DMS153 treated with DMSO at 0.1 percent for 48 hours (cell line): ENCODE measurements at regions not wholly inside any gene's neighbourhood (a gene's known extent, or its start where the extent isn't known, plus 50 kb on each side); places are given as distances from the start of the nearest gene placed in this dataset.
"Not testable (repeated sequence)": the region's sequence is repeated elsewhere in the genome, so short reads cannot be mapped to it uniquely, and the experiment has no call there.

Experiments
- DNase-seq: peaks from one replicate; lab custom pipeline; 2025; ENCODE audit not compliant: unreplicated experiment; lab: John Stamatoyannopoulos, UW

DNA sequence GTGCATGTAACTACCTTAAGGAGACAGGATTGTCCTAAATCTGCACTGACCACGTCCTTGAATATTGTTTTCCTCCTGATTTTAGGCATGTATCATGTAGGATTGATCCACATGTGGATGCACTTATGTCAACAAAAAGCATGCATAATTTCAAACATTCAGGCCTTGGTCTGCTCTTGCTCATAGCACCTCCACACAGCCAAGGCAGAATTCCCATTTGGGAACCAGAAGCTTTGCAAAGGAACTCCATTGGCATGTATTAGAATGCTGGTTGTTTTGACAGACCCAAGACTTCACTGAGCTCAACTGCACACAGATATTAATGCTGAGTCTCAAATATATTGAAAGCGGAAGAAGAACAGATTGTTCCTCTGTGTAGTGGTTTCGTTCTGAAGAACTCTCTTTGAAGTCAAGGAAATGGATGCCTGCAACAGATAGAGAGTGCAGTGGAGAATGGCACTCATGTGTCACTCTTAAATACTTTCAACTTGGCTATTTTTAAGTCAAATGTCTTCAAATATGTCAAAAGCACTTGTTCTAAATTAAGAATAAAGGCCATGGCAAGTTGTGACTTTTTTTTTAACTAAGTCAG lies 387.6 kb downstream of the LTN1 start:
- DNase-seq = no peak

DNA sequence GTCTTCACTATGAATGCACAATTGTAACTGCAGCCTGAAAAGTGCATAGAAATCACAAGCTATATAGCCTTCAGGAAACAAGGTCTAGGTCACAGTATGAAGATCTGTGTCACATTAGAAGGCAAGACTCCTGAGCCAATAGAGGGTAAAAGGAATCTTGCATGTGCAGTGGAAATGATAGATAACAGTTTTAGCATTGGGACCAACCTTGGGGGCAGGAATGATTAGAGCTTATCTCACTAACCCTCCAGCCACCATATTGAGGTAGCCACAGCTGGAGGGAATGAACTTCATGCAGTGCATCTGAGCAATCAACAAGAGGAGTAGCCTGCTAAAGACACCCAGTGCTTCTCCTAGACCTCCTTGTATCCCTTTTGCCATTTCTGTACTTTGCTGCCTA lies 390.1 kb downstream of the LTN1 start:
- DNase-seq = no peak

DNA sequence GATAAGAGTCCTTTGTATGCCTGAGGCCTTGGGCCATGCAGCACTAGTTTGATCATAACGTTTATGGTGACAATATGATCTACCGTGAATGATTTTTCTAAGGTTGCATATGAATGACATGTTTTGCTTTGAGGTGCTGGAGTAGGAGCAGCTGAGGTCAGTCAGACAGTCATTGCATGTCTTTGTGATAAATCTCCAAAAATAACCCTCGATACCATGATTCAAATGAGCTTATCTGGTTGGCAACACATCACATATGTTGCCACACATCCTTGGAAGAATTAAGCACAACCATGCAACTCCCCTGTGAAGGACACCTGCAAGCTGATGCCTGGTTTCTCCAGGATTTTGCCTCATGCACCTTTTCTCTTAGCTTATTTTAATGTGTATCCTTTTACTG lies 394.5 kb downstream of the LTN1 start:
- DNase-seq = no peak

DNA sequence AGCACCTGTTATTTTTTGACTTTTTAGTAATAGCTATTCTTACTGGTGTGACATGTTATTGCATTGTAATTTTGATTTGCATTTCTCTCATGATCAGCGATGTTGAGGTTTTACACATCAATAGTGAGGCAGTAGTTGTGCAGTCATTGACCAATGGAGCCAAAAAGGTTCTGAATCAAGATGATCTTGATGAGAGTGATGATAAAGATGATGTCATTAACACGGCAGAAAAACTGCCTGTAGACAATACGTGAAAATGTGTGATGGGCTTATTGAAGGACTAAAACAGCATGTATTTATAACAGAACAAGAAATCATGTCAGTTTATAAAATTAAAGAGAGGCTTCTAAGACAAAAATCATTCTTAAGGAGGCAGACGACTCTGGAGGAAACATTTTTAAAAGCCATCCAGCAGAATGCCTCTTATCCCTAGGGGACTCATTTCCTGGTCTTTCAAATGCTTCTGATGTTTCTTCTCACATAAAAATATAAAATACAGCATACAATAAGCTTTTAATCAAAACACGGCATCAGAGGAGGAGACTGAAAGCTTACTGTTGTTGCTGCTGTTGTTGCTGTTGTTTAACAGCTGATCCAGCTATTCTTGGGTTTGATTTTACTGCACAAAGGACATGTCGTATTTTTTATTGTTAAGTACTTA lies 400.3 kb downstream of the LTN1 start:
- no peak for DNase-seq

DNA sequence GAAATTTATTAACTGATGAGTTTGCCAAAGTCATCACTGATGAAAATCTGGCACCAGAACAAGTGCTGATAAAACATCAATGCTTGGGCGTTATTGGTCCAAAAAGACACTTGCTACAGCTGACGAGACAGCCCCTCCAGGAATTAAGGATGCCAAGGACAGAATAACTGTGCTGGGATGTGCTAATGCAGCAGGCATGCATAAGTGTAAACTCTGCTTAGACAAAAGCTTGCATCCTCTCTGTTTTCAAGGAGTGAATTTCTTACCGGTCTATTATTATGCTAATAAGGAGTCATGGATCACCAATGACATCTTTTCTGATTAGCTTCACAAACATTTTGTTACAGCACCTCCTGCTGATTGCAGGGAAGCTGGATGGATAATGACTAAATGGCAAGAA lies 402.0 kb downstream of the LTN1 start:
- DNase-seq = no peak

DNA sequence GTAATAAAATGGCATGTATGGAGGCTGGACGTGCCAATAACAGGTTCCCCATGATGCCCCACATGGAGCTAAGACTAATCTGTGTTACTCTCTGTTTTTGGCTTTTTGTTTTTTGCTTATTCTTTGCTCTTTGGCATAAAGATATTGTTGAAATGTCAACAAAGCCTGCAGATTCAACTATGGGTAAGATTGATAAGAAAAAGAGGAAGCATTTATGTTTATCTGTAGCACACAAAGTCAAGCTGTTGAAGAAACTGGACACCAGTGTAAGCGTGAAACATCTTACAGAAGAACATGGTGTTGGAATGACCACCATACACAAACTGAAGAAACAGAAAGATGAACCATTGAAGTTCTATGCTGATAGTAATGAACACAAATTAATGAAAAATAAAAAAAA lies 402.7 kb downstream of the LTN1 start:
- no peak for DNase-seq

DNA sequence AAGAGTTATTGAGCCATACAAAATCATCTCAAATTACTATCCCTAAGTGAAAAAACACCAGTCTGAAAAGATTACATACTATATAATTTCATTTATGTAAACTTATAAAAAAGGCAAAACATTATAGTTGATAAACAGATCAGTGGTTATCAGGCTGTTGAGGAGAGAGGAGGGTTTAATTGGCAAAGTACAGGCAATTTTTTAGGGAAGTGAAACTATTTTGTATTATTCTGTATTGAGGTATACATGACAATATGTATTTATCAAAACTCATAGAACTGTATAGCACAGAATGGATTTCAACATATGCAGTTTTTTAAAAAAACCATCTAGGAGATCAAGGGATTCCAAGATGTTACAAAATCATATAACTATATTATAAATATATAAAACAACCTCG lies 403.7 kb downstream of the LTN1 start:
- no peak for DNase-seq

DNA sequence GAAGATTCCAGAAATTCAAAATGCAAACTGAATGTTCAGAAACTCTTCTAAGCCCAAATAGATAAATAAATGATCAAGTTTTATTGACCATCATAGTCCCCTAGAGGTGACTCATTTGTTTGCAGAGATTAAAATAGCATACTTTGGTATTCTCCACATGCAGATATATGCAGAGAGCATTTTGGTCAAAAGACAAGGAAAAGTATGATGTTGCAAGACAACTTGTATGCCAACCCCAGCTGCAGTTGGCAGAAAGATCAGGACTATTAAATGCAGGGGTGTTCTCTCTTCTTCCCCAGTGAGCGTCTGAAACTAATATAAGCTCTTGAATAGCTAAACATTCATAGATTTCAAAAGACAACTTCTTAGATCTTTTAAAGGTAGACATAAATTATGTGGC lies 404.9 kb downstream of the LTN1 start:
- DNase-seq = no peak

DNA sequence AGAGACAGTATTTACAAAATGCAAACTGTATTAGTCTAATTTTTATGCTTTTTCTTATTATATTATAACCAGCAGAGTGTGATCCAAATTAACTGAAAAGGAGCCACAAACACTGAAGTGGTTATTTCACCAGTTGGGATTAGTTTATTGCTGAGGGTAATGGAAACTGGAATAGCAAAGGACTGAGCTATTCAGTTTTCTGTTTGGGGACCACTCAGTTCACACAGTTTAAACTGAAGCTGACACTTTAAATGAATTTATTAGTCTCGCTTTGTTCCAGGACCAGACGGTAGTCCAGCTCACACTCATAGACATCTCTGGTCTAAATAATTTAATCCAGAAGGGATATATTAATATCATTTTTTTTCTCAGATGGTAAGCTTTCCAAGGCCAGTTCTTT lies 410.7 kb downstream of the LTN1 start:
- DNase-seq = no peak

DNA sequence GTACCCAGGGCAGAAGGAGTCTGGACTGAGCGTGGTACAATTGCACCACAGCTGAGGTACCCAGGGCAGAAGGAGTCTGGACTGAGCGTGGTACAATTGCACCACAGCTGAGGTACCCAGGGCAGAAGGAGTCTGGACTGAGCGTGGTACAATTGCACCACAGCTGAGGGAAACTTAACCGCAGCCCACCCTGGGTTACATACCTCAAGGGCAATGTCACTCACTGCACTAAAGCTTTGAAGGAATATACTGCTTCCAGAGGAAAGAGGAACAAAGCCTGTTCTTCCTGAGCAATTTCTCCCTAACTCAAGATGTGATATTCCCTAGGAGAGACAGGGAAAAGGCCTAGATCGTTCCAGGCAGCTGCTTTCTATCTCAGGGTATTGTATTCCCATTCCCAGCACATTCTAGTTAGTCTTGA lies 411.4 kb downstream of the LTN1 start:
- DNase-seq = not testable (repeated sequence)

DNA sequence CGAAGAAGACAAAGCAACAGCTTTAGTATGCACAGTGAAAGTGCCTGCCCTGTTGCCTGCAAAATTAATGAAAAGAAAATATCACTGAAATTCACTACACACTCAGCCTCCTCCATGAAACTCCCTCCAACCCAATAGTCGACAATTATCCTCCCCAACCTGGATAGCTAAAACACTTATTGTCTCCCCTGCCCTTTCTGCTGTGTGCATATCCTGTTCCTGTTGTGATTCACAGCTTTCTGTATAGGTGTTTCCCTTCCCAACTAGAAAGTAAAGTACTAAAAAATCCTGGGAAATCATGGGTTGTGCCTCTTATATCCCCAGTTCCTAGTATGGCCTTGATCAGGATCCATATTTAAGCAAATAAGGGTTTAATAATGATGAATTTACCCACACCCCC lies 412.1 kb downstream of the LTN1 start:
- DNase-seq = no peak

DNA sequence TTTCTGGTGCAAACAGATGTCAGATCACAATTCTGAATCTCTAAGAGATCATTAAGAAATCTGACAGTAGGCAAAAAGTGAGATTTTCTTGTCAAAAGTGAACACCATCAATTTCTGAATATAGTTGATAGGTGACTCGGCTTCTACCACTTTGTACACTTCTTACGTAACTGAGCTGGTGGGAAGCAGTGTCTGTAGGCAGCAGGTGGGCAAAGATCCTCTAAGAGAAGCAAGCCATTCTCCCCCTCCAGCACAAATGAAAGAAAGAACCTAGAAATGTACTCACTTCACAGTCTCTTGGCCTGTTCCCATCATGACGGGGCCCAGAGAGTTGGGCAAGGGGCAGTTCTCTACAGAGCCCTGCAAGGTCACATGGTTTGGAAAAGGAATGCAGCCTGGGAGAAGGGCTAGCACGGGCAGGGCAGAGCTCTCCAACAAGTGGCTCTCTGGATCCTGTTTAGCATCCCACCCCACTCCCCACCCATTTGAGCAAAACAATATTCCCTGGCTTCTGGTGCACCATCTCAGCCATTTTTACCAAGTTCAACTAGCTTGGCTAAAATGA lies 412.6 kb downstream of the LTN1 start:
- DNase-seq = no peak

DNA sequence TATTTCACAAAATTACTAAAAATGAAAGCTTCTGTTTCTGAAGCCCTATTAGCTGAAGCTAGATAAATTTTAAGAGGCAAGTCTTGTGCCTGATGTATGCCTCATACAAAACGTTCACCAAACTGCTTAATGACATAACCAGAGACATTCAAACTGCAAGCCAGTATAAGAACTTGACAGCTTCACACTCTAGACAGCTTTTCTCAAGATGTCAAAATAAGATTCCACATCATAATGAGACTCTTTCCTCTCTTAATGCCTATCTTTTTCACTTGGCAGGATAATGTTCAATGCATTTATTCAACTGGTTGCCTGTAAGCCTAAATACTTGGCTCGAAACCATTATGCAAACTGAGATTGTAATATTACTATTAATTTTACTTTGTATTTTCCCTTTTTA lies 424.0 kb downstream of the LTN1 start:
- DNase-seq = no peak

DNA sequence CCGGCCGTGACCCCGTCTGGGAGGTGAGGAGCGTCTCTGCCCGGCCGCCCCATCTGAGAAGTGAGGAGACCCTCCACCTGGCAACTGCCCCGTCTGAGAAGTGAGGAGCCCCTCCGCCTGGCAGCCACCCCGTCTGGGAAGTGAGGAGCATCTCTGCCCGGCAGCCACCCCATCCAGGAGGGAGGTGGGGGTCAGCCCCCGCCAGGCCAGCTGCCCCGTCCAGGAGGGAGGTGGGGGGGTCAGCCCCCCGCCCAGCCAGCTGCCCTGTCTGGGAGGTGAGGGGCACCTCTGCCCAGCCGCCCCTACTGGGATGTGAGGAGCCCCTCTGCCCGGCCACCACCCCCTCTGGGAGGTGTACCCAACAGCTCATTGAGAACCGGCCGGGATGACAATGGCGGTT lies 428.7 kb downstream of the LTN1 start:
- not testable (repeated sequence) for DNase-seq

DNA sequence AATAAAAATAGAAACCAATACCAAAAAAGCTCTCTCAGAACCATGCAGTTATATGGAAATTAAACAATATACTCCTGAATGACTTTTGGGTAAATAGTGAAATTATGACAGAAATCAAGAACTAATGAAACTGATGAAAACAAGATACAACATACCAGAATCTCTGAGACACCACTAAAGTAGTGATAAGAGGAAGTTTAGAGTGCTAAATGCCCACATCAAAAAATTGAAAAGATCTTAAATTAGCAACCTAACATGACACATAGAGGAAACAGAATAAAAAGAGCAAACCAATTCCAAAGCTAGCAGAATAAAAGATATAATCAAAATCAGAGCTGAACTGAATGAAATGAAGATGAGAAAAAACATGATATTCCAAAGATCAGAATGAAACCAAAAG lies 430.9 kb downstream of the LTN1 start:
- no peak for DNase-seq

DNA sequence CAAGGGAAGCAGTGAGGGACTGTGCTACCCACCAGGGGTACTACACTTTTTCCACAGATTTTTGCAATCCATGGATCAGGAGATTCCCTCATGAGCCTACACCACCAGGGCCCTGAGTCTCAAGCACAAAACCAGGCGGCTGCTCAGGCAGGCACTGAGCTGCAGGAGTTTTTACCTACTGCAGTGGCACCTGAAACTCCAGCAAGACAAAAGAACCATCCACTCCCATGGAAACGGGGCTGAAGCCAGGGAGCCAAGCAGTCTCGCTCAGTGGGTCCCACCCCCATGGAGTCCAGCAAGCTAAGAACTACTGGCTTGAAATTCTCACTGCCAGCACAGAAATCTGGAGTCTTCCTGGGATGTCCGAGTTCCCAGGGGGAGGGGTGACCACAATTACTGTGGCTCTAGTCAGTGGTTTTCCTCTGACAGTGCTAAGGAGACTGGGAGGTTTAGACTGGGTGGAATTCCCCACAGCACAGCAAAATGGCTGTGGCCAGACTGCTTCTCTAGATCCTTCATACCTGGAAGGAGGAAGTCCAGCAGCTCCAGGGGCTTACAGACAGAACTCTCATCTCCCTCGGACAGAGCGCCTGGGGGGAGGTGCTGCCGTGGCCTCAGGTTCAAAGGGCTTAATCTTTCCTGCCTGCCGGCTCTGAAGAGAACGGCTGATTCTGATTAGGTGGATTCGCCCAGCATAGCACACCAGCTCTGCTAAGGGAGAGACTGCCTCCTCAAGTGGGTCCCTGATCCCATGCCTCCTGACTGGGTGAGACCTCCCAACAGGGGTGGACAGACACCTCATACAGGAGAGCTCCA lies 437.8 kb downstream of the LTN1 start:
- no peak for DNase-seq

DNA sequence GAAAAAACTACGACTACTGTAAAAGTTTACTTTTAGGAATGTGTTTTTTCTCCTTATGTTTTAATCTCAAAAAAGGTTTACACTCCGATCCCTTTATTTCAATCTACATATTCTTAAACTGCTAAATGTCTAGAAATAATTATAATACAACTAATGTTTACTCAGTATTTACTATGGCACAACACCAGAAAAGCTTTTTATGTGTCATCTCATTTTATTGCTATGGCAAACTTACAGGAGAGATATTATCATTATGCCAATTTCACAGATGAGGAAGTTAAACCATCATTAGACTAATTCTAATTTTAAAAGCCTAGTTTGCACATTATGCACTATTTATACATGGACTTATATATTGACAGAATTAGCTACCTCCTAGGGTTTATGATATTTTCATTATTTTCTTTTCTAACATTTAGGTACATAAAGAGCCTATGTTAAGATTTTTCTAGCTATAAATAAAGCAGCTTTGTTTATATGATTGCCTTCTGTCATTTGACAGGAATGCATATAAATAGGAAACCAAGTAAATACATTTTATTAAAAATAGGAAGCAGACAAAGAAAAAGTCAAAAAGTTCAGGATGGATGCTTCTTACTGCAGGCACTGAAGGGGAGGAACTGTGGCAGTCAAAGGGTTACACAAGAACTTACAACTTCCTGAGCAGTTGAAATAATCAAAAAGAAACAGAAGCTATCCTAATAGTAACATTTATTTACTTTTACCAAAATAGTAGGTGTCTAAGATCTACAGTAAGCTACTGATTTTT lies 442.4 kb downstream of the LTN1 start:
- no peak for DNase-seq

DNA sequence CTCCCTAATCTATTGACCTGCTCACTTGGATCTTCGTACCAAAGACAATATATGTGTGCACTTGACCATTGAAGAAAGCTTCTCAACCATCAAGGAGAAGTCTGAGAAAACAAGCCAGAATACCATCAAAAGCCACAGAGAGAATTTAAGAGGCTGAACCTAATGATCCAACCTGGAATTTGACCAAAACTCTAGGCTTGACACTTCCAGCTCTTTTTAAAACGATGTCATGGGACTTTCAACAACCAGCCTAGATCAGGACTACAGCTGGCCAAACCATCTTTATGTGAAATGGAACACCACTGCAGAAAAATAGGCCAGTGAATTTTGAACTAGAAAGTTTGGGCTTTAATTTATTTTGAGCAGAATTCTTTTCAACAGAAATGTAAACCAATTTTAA lies 444.4 kb downstream of the LTN1 start:
- no peak for DNase-seq

DNA sequence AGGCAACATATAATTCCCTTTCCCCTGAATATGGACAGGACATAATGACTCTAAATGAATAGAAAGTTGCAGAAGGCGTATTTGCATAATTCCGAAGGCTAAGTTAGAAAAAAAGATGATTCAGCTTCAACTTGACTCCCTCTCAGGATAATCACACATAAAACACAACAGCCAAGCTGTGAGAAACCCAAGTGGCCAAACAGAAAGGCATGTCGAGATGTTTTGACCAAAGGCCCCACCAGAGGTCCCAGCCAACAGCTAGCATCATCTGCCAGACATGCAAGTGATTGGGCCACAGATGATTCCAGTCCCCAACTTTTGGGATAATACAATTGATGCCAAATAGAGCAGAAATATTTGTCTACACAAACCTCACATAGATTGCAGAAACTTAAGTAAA lies 444.9 kb downstream of the LTN1 start:
- no peak for DNase-seq

DNA sequence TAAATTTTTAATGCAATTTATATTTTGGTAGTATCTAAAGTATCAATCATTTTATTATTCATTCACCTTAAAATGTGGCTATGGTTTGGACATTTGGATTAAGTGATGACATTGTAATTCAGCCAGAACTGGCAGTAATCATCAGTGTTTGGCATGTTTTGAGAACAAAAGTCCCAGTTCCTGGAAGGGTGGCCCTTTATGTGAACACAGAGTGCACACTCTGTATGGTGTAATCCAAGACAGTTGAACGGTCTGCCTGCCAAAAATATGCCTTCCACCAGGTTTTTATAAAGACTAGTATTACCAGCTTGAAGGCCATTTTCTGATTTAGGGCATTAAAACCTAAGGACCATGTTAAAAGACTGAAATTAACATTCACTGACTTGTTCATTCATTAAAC lies 448.7 kb downstream of the LTN1 start:
- DNase-seq = no peak

DNA sequence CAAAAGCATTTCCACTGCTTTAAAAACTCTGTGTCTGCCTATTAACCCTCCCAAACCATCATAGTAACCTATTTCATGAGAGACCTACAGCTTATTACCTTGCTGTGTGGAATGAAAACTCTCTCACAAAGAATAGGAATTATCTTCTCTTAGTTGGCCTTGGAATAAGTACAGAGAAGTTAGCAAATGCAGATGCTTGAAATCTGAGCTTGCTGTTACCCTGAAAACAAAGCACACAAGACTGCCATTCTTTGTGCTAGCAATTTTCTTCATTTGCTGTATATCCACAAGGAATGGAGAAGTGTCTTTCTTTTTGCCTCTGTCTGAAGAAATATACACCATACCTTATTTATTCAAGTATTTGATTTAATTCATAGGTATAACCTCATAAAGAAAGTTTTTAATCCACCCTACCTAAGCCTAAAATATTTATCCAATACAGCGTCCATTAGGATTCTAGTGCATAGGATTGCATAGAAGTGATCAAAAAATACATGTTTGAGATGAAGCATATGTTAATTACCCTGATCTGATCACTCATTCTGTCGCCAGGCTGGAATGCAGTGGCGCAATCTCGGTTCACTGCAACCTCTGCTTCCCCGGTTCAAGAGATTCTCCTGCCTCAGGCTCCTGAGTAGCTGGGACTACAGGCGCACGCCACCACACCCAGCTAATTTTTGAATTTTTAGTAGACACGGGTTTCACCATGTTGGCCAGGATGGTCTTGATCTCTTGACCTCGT lies 451.1 kb downstream of the LTN1 start:
- no peak for DNase-seq
